ENCODE measurements at regions not wholly inside any gene's neighbourhood (a gene's known extent, or its start where the extent isn't known, plus 50 kb on each side); places are given as distances from the start of the nearest gene placed in this dataset.
"Not testable (repeated sequence)": the region's sequence is repeated elsewhere in the genome, so short reads cannot be mapped to it uniquely, and the experiment has no call there.

GRCh38 chr1:204782118-204782700 is 88.5 kb upstream of the NFASC start:
- no peak for DNase-seq

GRCh38 chr1:204785023-204785422 is 85.6 kb upstream of the NFASC start:
- not testable (repeated sequence) for DNase-seq

- DNase-seq: no peak
Observed at GRCh38 chr1:204788470-204788869, 82.2 kb upstream of the NFASC start.

- DNase-seq: no peak
Observed at GRCh38 chr1:204791453-204792353, 79.0 kb upstream of the NFASC start.

- no peak for DNase-seq
Observed at GRCh38 chr1:204792354-204792692, 78.3 kb upstream of the NFASC start.

- DNase-seq: no peak
Observed at GRCh38 chr1:204793259-204793914, 77.3 kb upstream of the NFASC start.

- not testable (repeated sequence) for DNase-seq
Observed at GRCh38 chr1:204796886-204797285, 73.8 kb upstream of the NFASC start.

GRCh38 chr1:204797401-204797800 is 73.3 kb upstream of the NFASC start:
- DNase-seq: no peak

GRCh38 chr1:204799630-204800029 is 71.0 kb upstream of the NFASC start:
- DNase-seq: no peak

- DNase-seq: no peak
Observed at GRCh38 chr1:204801211-204801610, 69.5 kb upstream of the NFASC start.

GRCh38 chr1:204802401-204803175 is 68.1 kb upstream of the NFASC start:
- no peak for DNase-seq

- no peak for DNase-seq
Observed at GRCh38 chr1:204803607-204804006, 67.1 kb upstream of the NFASC start.

GRCh38 chr1:204806943-204807687 is 63.5 kb upstream of the NFASC start:
- DNase-seq: peak; percentile 60

- no peak for DNase-seq
Observed at GRCh38 chr1:204809488-204809887, 61.2 kb upstream of the NFASC start.

- no peak for DNase-seq
Observed at GRCh38 chr1:204812842-204813241, 57.8 kb upstream of the NFASC start.

GRCh38 chr1:204813522-204813921 is 57.1 kb upstream of the NFASC start:
- no peak for DNase-seq

- DNase-seq: no peak
Observed at GRCh38 chr1:204814166-204814884, 56.3 kb upstream of the NFASC start.

GRCh38 chr1:204817341-204817740 is 53.3 kb upstream of the NFASC start:
- DNase-seq: no peak

- DNase-seq: no peak
Observed at GRCh38 chr1:204818998-204819397, 51.7 kb upstream of the NFASC start.

- DNase-seq: no peak
Observed at GRCh38 chr1:204819495-204819894, 51.2 kb upstream of the NFASC start.
